ENCODE measurements at regions not wholly inside any gene's neighbourhood (a gene's known extent, or its start where the extent isn't known, plus 50 kb on each side); places are given as distances from the start of the nearest gene placed in this dataset.

DNA sequence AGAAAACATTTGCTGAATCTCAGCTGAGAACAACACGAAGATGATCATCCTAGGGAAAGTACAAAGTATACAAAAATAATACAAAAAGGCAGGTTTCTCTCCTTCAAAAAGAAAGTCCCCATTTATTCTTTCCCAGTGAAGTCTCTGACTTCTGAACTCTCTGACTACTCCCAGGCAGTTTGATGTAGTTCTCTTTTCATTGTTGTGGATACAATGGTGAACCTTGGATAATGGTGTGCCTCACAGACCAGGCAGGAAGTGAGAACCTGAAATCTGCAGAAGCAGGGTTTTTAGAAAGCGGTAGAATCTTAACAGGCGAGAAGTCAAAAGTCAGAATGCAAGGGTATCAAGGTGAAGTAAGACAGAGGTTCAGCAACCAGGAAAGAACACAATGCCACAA, 150.8 kb upstream of the NRP1 start:
- no peak overlapping the region for H4K8ac ChIP-seq (ENCODE audit: extremely low read depth, insufficient read depth, low read length)
- H3K27ac ChIP-seq (ENCODE audit: low read depth, low read length): no peak overlapping the region; the same call in 1 of the 2 replicates
- H3K18ac ChIP-seq (ENCODE audit: extremely low read depth, low read length): peak overlapping the region; percentile 71
- H3K23ac ChIP-seq (ENCODE audit: insufficient read length): no peak overlapping the region
- H3K79me2 ChIP-seq (ENCODE audit: control insufficient read depth in 1 of 2, insufficient read depth in 2 of 2, low read length in 2 of 2): no peaks in the 10 kb centered on the region
- TF ChIP-seq CHD2 (IDR thresholded peaks at IDR 0.05; ENCODE audit: low read length): no peak
- no peak for TF ChIP-seq BCL11A (IDR thresholded peaks at IDR 0.05; ENCODE audit: low read depth in 2 of 2, low read length in 2 of 2)
- no peak for TF ChIP-seq SIN3A (conservative IDR thresholded peaks at IDR 0.05 in 1 of 2, IDR thresholded peaks at IDR 0.05 in 1 of 2; ENCODE audit: low read depth in 1 of 2, low read length in 2 of 2)
- no peak for TF ChIP-seq POLR2AphosphoS5 (IDR thresholded peaks at IDR 0.05; ENCODE audit: low read depth, low read length)
- no peaks in the 10 kb centered on the region for H3K27me3 ChIP-seq (replicated peaks in 1 of 4; ENCODE audit: control insufficient read depth in 3 of 4, extremely low read depth in 1 of 4, insufficient read depth in 3 of 4, low read length in 3 of 4)
- H3K79me1 ChIP-seq (ENCODE audit: low read depth, low read length): no peaks in the 10 kb centered on the region
- WGBS, 2 experiments (ENCODE audit: extremely low coverage in 1 of 2, insufficient coverage in 1 of 2, insufficient read length in 1 of 2, insufficient replicate concordance in 2 of 2, low coverage in 1 of 2, low lambda C conversion rate in 2 of 2, missing lambda C conversion rate in 1 of 2): 76% methylated on average over 3 of the region's 3 CpGs; no CpG with 5 or more reads in 1 of the 2 experiments
- no peak overlapping the region for H3K9ac ChIP-seq (replicated peaks in 1 of 4; ENCODE audit: extremely low read depth in 1 of 4, low read depth in 3 of 4, low read length in 3 of 4)
- no peak overlapping the region; the same call in 1 of the 2 replicates for H2AK5ac ChIP-seq (ENCODE audit: low read depth, low read length)
- peaks cover 0 to 3% (median 0%) of the 10 kb centered on the region in 4 experiments; a peak in 1 of 8 replicates for H3K36me3 ChIP-seq (ENCODE audit: control insufficient read depth in 2 of 4, insufficient read depth in 4 of 4, low read length in 3 of 4)
- H2BK15ac ChIP-seq (ENCODE audit: low read length): no peak overlapping the region
- ChIA-PET CTCF (ENCODE audit: partially characterized antibody) (no interaction called here), POLR2A (ENCODE audit: partially characterized antibody) (interaction anchor here (1.3 to 1.7 kb wide), 2 partner anchors 8 to 22 kb away, joined by 4 to 5 read pairs; no protein-coding TSS in a partner anchor)
- peak overlapping the region; percentile 94; the same call in 1 of the 2 replicates for H2BK20ac ChIP-seq (ENCODE audit: low read length)
- no peak overlapping the region for H3K56ac ChIP-seq (replicated peaks; ENCODE audit: insufficient read length, low read depth, low read length)
- peak overlapping the region; percentile 67 for H4K5ac ChIP-seq (ENCODE audit: insufficient read length, low read depth, low read length)
- DNase-seq (ENCODE audit: low read depth in 1 of 2, low spot score in 2 of 2) (no peak), FAIRE-seq (no peak)
- H3K4ac ChIP-seq (replicated peaks; ENCODE audit: insufficient read length, low read depth, low read length): no peak overlapping the region
- H3K4me2 ChIP-seq (ENCODE audit: insufficient read depth in 1 of 2, low read depth in 2 of 2, low read length in 2 of 2): no peak overlapping the region; a peak in 1 of 4 replicates
- peak overlapping the region; percentile 42; the same call in 1 of the 2 replicates for H2AFZ ChIP-seq (ENCODE audit: low read length)
- H3K14ac ChIP-seq (ENCODE audit: insufficient read length): no peak overlapping the region
- peak overlapping the region; percentile 64; the same call in 1 of the 2 replicates for H2BK12ac ChIP-seq (ENCODE audit: low read depth, low read length)
- no peaks in the 10 kb centered on the region for H3K23me2 ChIP-seq (ENCODE audit: low read depth, low read length)
- H4K91ac ChIP-seq (replicated peaks; ENCODE audit: insufficient read length, low read length): peak overlapping the region; percentile 22
- no peak overlapping the region for H3K4me3 ChIP-seq (ENCODE audit: extremely low read depth in 1 of 4, insufficient read depth in 2 of 4, low read depth in 3 of 4, low read length in 4 of 4)
- H3K4me1 ChIP-seq (replicated peaks in 1 of 4; ENCODE audit: control insufficient read depth in 3 of 4, insufficient read depth in 4 of 4, low read length in 3 of 4): peaks cover 2 to 17% (median 11%) of the 10 kb centered on the region in 4 experiments; a peak in 5 of 7 replicates
- peak overlapping the region; percentile 84; the same call in 1 of the 2 replicates for H2BK5ac ChIP-seq (ENCODE audit: low read depth, low read length)
- H4K20me1 ChIP-seq (replicated peaks in 1 of 2; ENCODE audit: control insufficient read depth in 1 of 2, insufficient read depth in 2 of 2, low read length in 2 of 2): no peaks in the 10 kb centered on the region
- peak overlapping the region; percentile 41 for H2BK120ac ChIP-seq (replicated peaks; ENCODE audit: low read depth, low read length)
- peaks cover 9 to 10% of the 10 kb centered on the region in 2 experiments; a peak in 3 of 4 replicates for H3K9me3 ChIP-seq (ENCODE audit: insufficient read depth in 2 of 2, low read depth in 1 of 2, low read length in 1 of 2)

All from H1 (cell line).